ENCODE measurements at regions not wholly inside any gene's neighbourhood (a gene's known extent, or its start where the extent isn't known, plus 50 kb on each side); places are given as distances from the start of the nearest gene placed in this dataset.

GRCh38 chr2:217193431-217194340 is 333.8 kb upstream of the TNP1 start:
- no peak for DNase-seq (ENCODE audit: low read depth, low spot score)
- TF ChIP-seq CTCF (IDR thresholded peaks at IDR 0.05; ENCODE audit: low read depth, low read length) = no peak
- no peak overlapping the region for H3K4me3 ChIP-seq (ENCODE audit: low read depth, low read length)
- in situ Hi-C loops (cut with HindIII; ENCODE audit: low sequenced_read_pairs) = no loop called here

- no peak overlapping the region for H3K4me3 ChIP-seq (ENCODE audit: low read depth, low read length)
- in situ Hi-C loops (cut with HindIII; ENCODE audit: low sequenced_read_pairs) = no loop called here
- TF ChIP-seq CTCF (IDR thresholded peaks at IDR 0.05; ENCODE audit: low read depth, low read length) = no peak
- DNase-seq (ENCODE audit: low read depth, low spot score) = no peak
These were observed 332.5 kb upstream of the TNP1 start for GRCh38 chr2:217192366-217192765.

GRCh38 chr2:217189747-217190146 is 329.9 kb upstream of the TNP1 start:
- TF ChIP-seq CTCF (IDR thresholded peaks at IDR 0.05; ENCODE audit: low read depth, low read length) = no peak
- H3K4me3 ChIP-seq (ENCODE audit: low read depth, low read length) = no peak overlapping the region
- in situ Hi-C loops (cut with HindIII; ENCODE audit: low sequenced_read_pairs) = no loop called here
- DNase-seq (ENCODE audit: low read depth, low spot score) = no peak

- TF ChIP-seq CTCF (IDR thresholded peaks at IDR 0.05; ENCODE audit: low read depth, low read length) = no peak
- no peak for DNase-seq (ENCODE audit: low read depth, low spot score)
- no peak overlapping the region for H3K4me3 ChIP-seq (ENCODE audit: low read depth, low read length)
- in situ Hi-C loops (cut with HindIII; ENCODE audit: low sequenced_read_pairs) = no loop called here
These were observed 329.3 kb upstream of the TNP1 start for GRCh38 chr2:217189131-217189530.

GRCh38 chr2:217186668-217187159 is 326.9 kb upstream of the TNP1 start:
- in situ Hi-C loops (cut with HindIII; ENCODE audit: low sequenced_read_pairs) = no loop called here
- no peak for TF ChIP-seq CTCF (IDR thresholded peaks at IDR 0.05; ENCODE audit: low read depth, low read length)
- H3K4me3 ChIP-seq (ENCODE audit: low read depth, low read length) = no peak overlapping the region
- DNase-seq (ENCODE audit: low read depth, low spot score) = no peak

- no peak for DNase-seq (ENCODE audit: low read depth, low spot score)
- in situ Hi-C loops (cut with HindIII; ENCODE audit: low sequenced_read_pairs) = no loop called here
- no peak overlapping the region for H3K4me3 ChIP-seq (ENCODE audit: low read depth, low read length)
- no peak for TF ChIP-seq CTCF (IDR thresholded peaks at IDR 0.05; ENCODE audit: low read depth, low read length)
These were observed 326.3 kb upstream of the TNP1 start for GRCh38 chr2:217186152-217186551.

Data from astrocyte of the spinal cord (primary cell).